Endothelial cell (in vitro differentiated cells): ENCODE measurements at regions not wholly inside any gene's neighbourhood (a gene's known extent, or its start where the extent isn't known, plus 50 kb on each side); places are given as distances from the start of the nearest gene placed in this dataset.
"Not testable (repeated sequence)": the region's sequence is repeated elsewhere in the genome, so short reads cannot be mapped to it uniquely, and the experiment has no call there.

ENCODE experiments used
- DNase-seq: peaks from one replicate; pipeline ENCODE4 v3.0.0; 2021; ENCODE audit warnings: low spot score
- H3K27ac Mint-ChIP-seq: one replicate; pipeline ENCODE4 v1.8.0; 2021; ENCODE audit warnings: mixed read lengths, inconsistent platforms; ENCODE audit not compliant: unreplicated experiment
- H3K27me3 Mint-ChIP-seq: one replicate; pipeline ENCODE4 v1.8.0; 2021; ENCODE audit warnings: mild to moderate bottlenecking, moderate library complexity, mixed read lengths, inconsistent platforms; ENCODE audit not compliant: unreplicated experiment
- H3K36me3 Mint-ChIP-seq: one replicate; pipeline ENCODE4 v1.8.0; 2021; ENCODE audit warnings: mild to moderate bottlenecking, low read depth, mixed read lengths, inconsistent platforms; ENCODE audit not compliant: unreplicated experiment
- H3K4me1 Mint-ChIP-seq: one replicate; pipeline ENCODE4 v1.8.0; 2021; ENCODE audit warnings: mild to moderate bottlenecking, mixed read lengths, inconsistent platforms; ENCODE audit not compliant: unreplicated experiment
- H3K4me3 Mint-ChIP-seq: one replicate; pipeline ENCODE4 v1.8.0; 2021; ENCODE audit warnings: mild to moderate bottlenecking, mixed read lengths, inconsistent platforms; ENCODE audit not compliant: unreplicated experiment
- H3K9me3 Mint-ChIP-seq: one replicate; pipeline ENCODE4 v1.8.0; 2021; ENCODE audit warnings: mixed read lengths, inconsistent platforms; ENCODE audit not compliant: unreplicated experiment
- CTCF ChIP-seq: fragments of 200-600 bp; sonication (generic); IDR thresholded peaks from one replicate; pipeline ENCODE4 v1.5.0; 2021; ENCODE audit warnings: antibody characterized with exemption; ENCODE audit not compliant: unreplicated experiment

GRCh38 chr10:59037506-59037905 lies 138.9 kb upstream of the PHYHIPL start:
- no peak for TF ChIP-seq CTCF
- no peaks in the 10 kb centered on the region for H3K4me1 Mint-ChIP-seq
- no peaks in the 10 kb centered on the region for H3K9me3 Mint-ChIP-seq
- no peak overlapping the region for H3K27ac Mint-ChIP-seq
- no peak for DNase-seq
- H3K36me3 Mint-ChIP-seq: no peaks in the 10 kb centered on the region
- H3K4me3 Mint-ChIP-seq: no peak overlapping the region
- peaks cover 2% of the 10 kb centered on the region for H3K27me3 Mint-ChIP-seq

- H3K4me3 Mint-ChIP-seq, H3K27me3 Mint-ChIP-seq, DNase-seq, H3K9me3 Mint-ChIP-seq, H3K36me3 Mint-ChIP-seq, H3K27ac Mint-ChIP-seq, H3K4me1 Mint-ChIP-seq: not testable (repeated sequence)
Observed at GRCh38 chr10:59043358-59043757, 133.1 kb upstream of the PHYHIPL start.

GRCh38 chr10:59047180-59047579 lies 129.3 kb upstream of the PHYHIPL start:
- no peak for DNase-seq
- Mint-ChIP-seq H3K36me3 (no peaks in the 10 kb centered on the region), H3K4me3 (no peak overlapping the region), H3K27me3 (peaks cover 2% of the 10 kb centered on the region), H3K4me1 (no peaks in the 10 kb centered on the region), H3K27ac (no peak overlapping the region), H3K9me3 (no peaks in the 10 kb centered on the region)
- no peak for TF ChIP-seq CTCF

- DNase-seq: no peak
- no peak overlapping the region for H3K4me3 Mint-ChIP-seq
- H3K36me3 Mint-ChIP-seq: no peaks in the 10 kb centered on the region
- no peaks in the 10 kb centered on the region for H3K9me3 Mint-ChIP-seq
- H3K4me1 Mint-ChIP-seq: no peaks in the 10 kb centered on the region
- peaks cover 2% of the 10 kb centered on the region for H3K27me3 Mint-ChIP-seq
- TF ChIP-seq CTCF: no peak
- no peak overlapping the region for H3K27ac Mint-ChIP-seq
Observed at GRCh38 chr10:59047957-59048618, 128.4 kb upstream of the PHYHIPL start.

GRCh38 chr10:59053502-59053901 lies 122.9 kb upstream of the PHYHIPL start:
- not testable (repeated sequence) for H3K27me3 Mint-ChIP-seq, H3K4me3 Mint-ChIP-seq, H3K9me3 Mint-ChIP-seq, H3K36me3 Mint-ChIP-seq, H3K4me1 Mint-ChIP-seq, DNase-seq, H3K27ac Mint-ChIP-seq

GRCh38 chr10:59055045-59055444 lies 121.4 kb upstream of the PHYHIPL start:
- TF ChIP-seq CTCF: no peak
- H3K9me3 Mint-ChIP-seq: no peaks in the 10 kb centered on the region
- DNase-seq: no peak
- no peaks in the 10 kb centered on the region for H3K27me3 Mint-ChIP-seq
- H3K36me3 Mint-ChIP-seq: no peaks in the 10 kb centered on the region
- H3K4me3 Mint-ChIP-seq: no peak overlapping the region
- no peak overlapping the region for H3K27ac Mint-ChIP-seq
- H3K4me1 Mint-ChIP-seq: no peaks in the 10 kb centered on the region
